ENCODE measurements at regions not wholly inside any gene's neighbourhood (a gene's known extent, or its start where the extent isn't known, plus 50 kb on each side); places are given as distances from the start of the nearest gene placed in this dataset.

- ATAC-seq (ENCODE audit: low read depth) = no peak
- TF ChIP-seq, protein P1, sequence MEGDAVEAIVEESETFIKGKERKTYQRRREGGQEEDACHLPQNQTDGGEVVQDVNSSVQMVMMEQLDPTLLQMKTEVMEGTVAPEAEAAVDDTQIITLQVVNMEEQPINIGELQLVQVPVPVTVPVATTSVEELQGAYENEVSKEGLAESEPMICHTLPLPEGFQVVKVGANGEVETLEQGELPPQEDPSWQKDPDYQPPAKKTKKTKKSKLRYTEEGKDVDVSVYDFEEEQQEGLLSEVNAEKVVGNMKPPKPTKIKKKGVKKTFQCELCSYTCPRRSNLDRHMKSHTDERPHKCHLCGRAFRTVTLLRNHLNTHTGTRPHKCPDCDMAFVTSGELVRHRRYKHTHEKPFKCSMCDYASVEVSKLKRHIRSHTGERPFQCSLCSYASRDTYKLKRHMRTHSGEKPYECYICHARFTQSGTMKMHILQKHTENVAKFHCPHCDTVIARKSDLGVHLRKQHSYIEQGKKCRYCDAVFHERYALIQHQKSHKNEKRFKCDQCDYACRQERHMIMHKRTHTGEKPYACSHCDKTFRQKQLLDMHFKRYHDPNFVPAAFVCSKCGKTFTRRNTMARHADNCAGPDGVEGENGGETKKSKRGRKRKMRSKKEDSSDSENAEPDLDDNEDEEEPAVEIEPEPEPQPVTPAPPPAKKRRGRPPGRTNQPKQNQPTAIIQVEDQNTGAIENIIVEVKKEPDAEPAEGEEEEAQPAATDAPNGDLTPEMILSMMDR (IDR thresholded peaks at IDR 0.05) = no peak
- Mint-ChIP-seq H3K27ac (no peak overlapping the region), H3K36me3 (ENCODE audit: low read depth) (peaks cover 7% of the 10 kb centered on the region), H3K4me3 (no peak overlapping the region), H3K9me3 (peaks cover 13% of the 10 kb centered on the region), H3K4me1 (no peaks in the 10 kb centered on the region), H3K27me3 (no peaks in the 10 kb centered on the region)
- no peak for DNase-seq
- ChIA-PET CTCF (interaction anchor here (1.3 kb wide), 1 partner anchor 45 kb away, joined by 4 read pairs; no protein-coding TSS in a partner anchor), POLR2A (no interaction called here)
- intact Hi-C loops (cut with micrococcal nuclease) = no loop called here
Measured at GRCh38 chr3:17795711-17796110, 53.3 kb upstream of the TBC1D5 start.

DNA sequence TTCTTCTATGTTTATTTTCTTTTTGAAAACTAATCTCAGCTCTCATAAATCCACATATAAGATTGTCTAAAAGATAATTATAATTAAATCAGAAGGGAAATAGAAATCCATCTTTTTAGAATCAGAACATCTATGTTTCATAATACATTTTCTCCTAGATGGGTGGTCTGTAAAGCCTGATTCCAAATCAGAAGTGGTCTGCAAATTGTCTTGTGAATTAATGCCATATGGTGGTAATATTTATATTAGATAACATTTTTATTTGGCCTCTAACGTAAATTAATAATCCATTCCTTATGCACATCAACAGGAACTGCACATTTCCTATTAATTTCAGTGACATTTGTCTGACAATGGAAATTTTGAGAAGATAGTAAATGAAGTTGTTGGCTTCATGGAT lies 52.8 kb upstream of the TBC1D5 start:
- no peak overlapping the region for H3K27ac Mint-ChIP-seq
- ChIA-PET CTCF (interaction anchor here (1.3 kb wide), 1 partner anchor 45 kb away, joined by 4 read pairs; no protein-coding TSS in a partner anchor), POLR2A (no interaction called here)
- H3K36me3 Mint-ChIP-seq (ENCODE audit: low read depth) = peaks cover 7% of the 10 kb centered on the region
- H3K4me3 Mint-ChIP-seq = no peak overlapping the region
- TF ChIP-seq, protein P1 (IDR thresholded peaks at IDR 0.05) = no peak
- H3K4me1 Mint-ChIP-seq = no peaks in the 10 kb centered on the region
- peaks cover 13% of the 10 kb centered on the region for H3K9me3 Mint-ChIP-seq
- ATAC-seq (ENCODE audit: low read depth) (no peak), DNase-seq (no peak)
- H3K27me3 Mint-ChIP-seq = no peaks in the 10 kb centered on the region
- intact Hi-C loops (cut with micrococcal nuclease) = no loop called here

- Mint-ChIP-seq H3K9me3 (peaks cover 13% of the 10 kb centered on the region), H3K36me3 (ENCODE audit: low read depth) (peaks cover 7% of the 10 kb centered on the region), H3K27ac (no peak overlapping the region), H3K4me1 (no peaks in the 10 kb centered on the region), H3K4me3 (no peak overlapping the region), H3K27me3 (no peaks in the 10 kb centered on the region)
- ChIA-PET CTCF (no interaction called here), POLR2A (no interaction called here)
- TF ChIP-seq, protein P1 (IDR thresholded peaks at IDR 0.05) = no peak
- ATAC-seq (ENCODE audit: low read depth) = no peak
- DNase-seq = no peak
- intact Hi-C loops (cut with micrococcal nuclease) = no loop called here
Measured at GRCh38 chr3:17793542-17794195, 51.2 kb upstream of the TBC1D5 start.
